ENCODE measurements at regions not wholly inside any gene's neighbourhood (a gene's known extent, or its start where the extent isn't known, plus 50 kb on each side); places are given as distances from the start of the nearest gene placed in this dataset.

- Histone ChIP-seq H3K9me3 (ENCODE audit: control insufficient read depth, low read depth, low read length) (no peaks in the 10 kb centered on the region), H3K36me3 (ENCODE audit: control insufficient read depth in 2 of 2, extremely low read depth in 1 of 2, insufficient read depth in 2 of 2, low read length in 2 of 2) (no peaks in the 10 kb centered on the region), H4K20me1 (ENCODE audit: control insufficient read depth, extremely low read depth, insufficient read depth, low read length) (no peaks in the 10 kb centered on the region), H3K27ac (ENCODE audit: control insufficient read depth, insufficient read depth, low read length) (peak overlapping the region; percentile 11), H3K9ac (ENCODE audit: control insufficient read depth, extremely low read depth, insufficient read depth, low read length) (peak overlapping the region; percentile 23), H2AFZ (ENCODE audit: control insufficient read depth, low read length) (peak overlapping the region; percentile 62), H3K4me3 (ENCODE audit: control insufficient read depth in 2 of 3, extremely low read depth in 1 of 3, insufficient read depth in 2 of 3, low read depth in 1 of 3, low read length in 3 of 3) (peak overlapping the region in 2 of 3 experiments; percentile 34 to 47), H3K79me2 (ENCODE audit: control insufficient read depth, insufficient read depth, low read length) (no peaks in the 10 kb centered on the region), H3K4me1 (ENCODE audit: control insufficient read depth, extremely low read depth, insufficient read depth, low read length) (peaks cover 42% of the 10 kb centered on the region), H3K4me2 (ENCODE audit: control insufficient read depth, extremely low read depth, insufficient read depth, low read depth, low read length) (peak overlapping the region; percentile 66), H3K27me3 (ENCODE audit: control insufficient read depth, extremely low read depth, insufficient read depth, low read length) (no peaks in the 10 kb centered on the region), H3K9me1 (ENCODE audit: control insufficient read depth, extremely low read depth, insufficient read depth, low read length) (no peaks in the 10 kb centered on the region)
- FAIRE-seq (peak; percentile 29), DNase-seq (ENCODE audit: low read depth, low spot score) (no peak)
- no peak for TF ChIP-seq EZH2 (IDR thresholded peaks at IDR 0.05; ENCODE audit: low read length)
- no peak for TF ChIP-seq CTCF (optimal IDR thresholded peaks at IDR 0.05 in 1 of 3, IDR thresholded peaks at IDR 0.05 in 1 of 3, conservative IDR thresholded peaks at IDR 0.05 in 1 of 3; ENCODE audit: extremely low read depth in 1 of 3, insufficient read depth in 2 of 3, low read length in 3 of 3)
- dilution Hi-C loops (cut with MboI; ENCODE audit: extremely low pct_ligation_motif_present, low sequenced_read_pairs), result no loop called here
These were observed 537.2 kb downstream of the GATA3 start for GRCh38 chr10:8591640-8592039.

DNA sequence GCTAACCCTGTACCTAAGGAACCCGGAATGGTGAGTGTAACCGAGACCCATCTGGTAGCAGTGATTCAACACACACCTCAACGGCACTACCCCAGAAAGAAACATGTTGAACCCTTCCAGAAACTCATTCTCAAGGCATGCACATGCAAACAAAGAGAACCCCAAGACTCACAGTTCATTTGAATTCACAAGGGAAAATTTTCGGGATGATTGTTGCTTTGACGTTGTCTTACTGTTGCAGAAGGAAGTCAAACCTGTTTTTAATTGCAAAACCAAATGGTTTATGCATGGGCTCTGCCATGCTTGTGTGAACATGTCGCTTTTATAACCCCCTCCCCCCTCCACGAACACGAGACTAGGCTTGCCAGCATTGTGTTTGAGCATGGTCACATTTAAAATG is 539.7 kb downstream of the GATA3 start:
- peaks cover 32% of the 10 kb centered on the region for H3K4me1 ChIP-seq (ENCODE audit: control insufficient read depth, extremely low read depth, insufficient read depth, low read length)
- dilution Hi-C loops (cut with MboI; ENCODE audit: extremely low pct_ligation_motif_present, low sequenced_read_pairs), result no loop called here
- peak overlapping the region; percentile 87 for H3K4me2 ChIP-seq (ENCODE audit: control insufficient read depth, extremely low read depth, insufficient read depth, low read depth, low read length)
- no peak for TF ChIP-seq CTCF (optimal IDR thresholded peaks at IDR 0.05 in 1 of 3, IDR thresholded peaks at IDR 0.05 in 1 of 3, conservative IDR thresholded peaks at IDR 0.05 in 1 of 3; ENCODE audit: extremely low read depth in 1 of 3, insufficient read depth in 2 of 3, low read length in 3 of 3)
- TF ChIP-seq EZH2 (IDR thresholded peaks at IDR 0.05; ENCODE audit: low read length), result no peak
- no peak for FAIRE-seq
- peak overlapping the region; percentile 29 to 54 (median 51) for H3K4me3 ChIP-seq (ENCODE audit: control insufficient read depth in 2 of 3, extremely low read depth in 1 of 3, insufficient read depth in 2 of 3, low read depth in 1 of 3, low read length in 3 of 3)
- H3K27me3 ChIP-seq (ENCODE audit: control insufficient read depth, extremely low read depth, insufficient read depth, low read length), result no peaks in the 10 kb centered on the region
- H3K36me3 ChIP-seq (ENCODE audit: control insufficient read depth in 2 of 2, extremely low read depth in 1 of 2, insufficient read depth in 2 of 2, low read length in 2 of 2), result no peaks in the 10 kb centered on the region
- H3K27ac ChIP-seq (ENCODE audit: control insufficient read depth, insufficient read depth, low read length), result peak overlapping the region; percentile 87
- peak; percentile 64 for DNase-seq (ENCODE audit: low read depth, low spot score)
- no peaks in the 10 kb centered on the region for H4K20me1 ChIP-seq (ENCODE audit: control insufficient read depth, extremely low read depth, insufficient read depth, low read length)
- peak overlapping the region; percentile 74 for H3K9ac ChIP-seq (ENCODE audit: control insufficient read depth, extremely low read depth, insufficient read depth, low read length)
- H3K79me2 ChIP-seq (ENCODE audit: control insufficient read depth, insufficient read depth, low read length), result no peaks in the 10 kb centered on the region
- H3K9me1 ChIP-seq (ENCODE audit: control insufficient read depth, extremely low read depth, insufficient read depth, low read length), result no peaks in the 10 kb centered on the region
- peak overlapping the region; percentile 31 for H2AFZ ChIP-seq (ENCODE audit: control insufficient read depth, low read length)
- no peaks in the 10 kb centered on the region for H3K9me3 ChIP-seq (ENCODE audit: control insufficient read depth, low read depth, low read length)
